ENCODE measurements at regions not wholly inside any gene's neighbourhood (a gene's known extent, or its start where the extent isn't known, plus 50 kb on each side); places are given as distances from the start of the nearest gene placed in this dataset.
"Not testable (repeated sequence)": the region's sequence is repeated elsewhere in the genome, so short reads cannot be mapped to it uniquely, and the experiment has no call there.

DNA sequence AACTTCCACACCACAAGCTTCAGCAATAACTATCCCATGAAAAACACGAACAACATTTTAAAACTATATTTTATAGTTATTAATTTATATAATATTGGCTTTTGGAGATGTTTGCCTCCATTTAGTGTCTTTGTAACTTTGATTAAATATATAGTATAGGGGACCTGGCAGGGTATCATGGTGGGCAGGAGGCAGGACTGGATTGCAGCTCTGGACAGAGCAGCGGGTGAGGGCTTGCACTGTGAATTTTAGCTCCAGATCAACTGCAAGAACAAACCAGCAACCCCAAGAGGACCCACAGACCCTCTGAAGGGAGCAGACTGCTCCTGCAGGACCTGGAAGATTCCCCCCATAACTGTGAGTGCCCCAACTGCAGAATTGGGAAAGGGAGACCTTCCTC, 777.9 kb downstream of the KCNJ2 start:
- in situ Hi-C loops (cut with HindIII; ENCODE audit: low pct_unique_long_range_greater_than_20kb, low sequenced_read_pairs), result no loop called here
- H3K27ac ChIP-seq (ENCODE audit: low read length), result no peak overlapping the region
- ChIA-PET POLR2A (interaction anchor here (0.6 kb wide), 1 partner anchor 507 kb away, joined by 5 read pairs; no protein-coding TSS in a partner anchor), CTCF (no interaction called here)
- BruUV-seq (replicated peaks), result no TSS peak
- intact Hi-C loops (cut with micrococcal nuclease; ENCODE audit: unreplicated experiment), result no loop called here
- no peak for TF ChIP-seq REST (IDR thresholded peaks at IDR 0.05; ENCODE audit: insufficient read depth in 1 of 2, low read depth in 2 of 2, low read length in 1 of 2)
- no peak for TF ChIP-seq TCF7L2 (IDR thresholded peaks at IDR 0.05; ENCODE audit: low read depth, low read length)
- no peak for TF ChIP-seq CTCF (IDR thresholded peaks at IDR 0.05)
- TF ChIP-seq POLR2AphosphoS5 (IDR thresholded peaks at IDR 0.05; ENCODE audit: low read depth, low read length), result no peak
- TF ChIP-seq SIN3A (IDR thresholded peaks at IDR 0.05; ENCODE audit: borderline replicate concordance, insufficient read depth, low read depth, low read length), result no peak
- H3K36me3 ChIP-seq (ENCODE audit: control insufficient read depth, insufficient read depth, low read length), result no peaks in the 10 kb centered on the region
- no peaks in the 10 kb centered on the region for H3K9me3 ChIP-seq (ENCODE audit: control insufficient read depth, insufficient read depth, low read depth, low read length)
- DNase-seq (ENCODE audit: low read depth, low spot score), result no peak
- no peaks in the 10 kb centered on the region for H3K4me1 ChIP-seq (ENCODE audit: control insufficient read depth, insufficient read depth, low read length)
- no peak overlapping the region for H3K4me3 ChIP-seq (ENCODE audit: low read depth in 2 of 2, low read length in 2 of 2)
- H3K27me3 ChIP-seq (ENCODE audit: control insufficient read depth, insufficient read depth, low read length), result no peaks in the 10 kb centered on the region
- ATAC-seq, result no peak

GRCh38 chr17:70947636-70948565, 778.6 kb downstream of the KCNJ2 start:
- ATAC-seq (no peak), DNase-seq (ENCODE audit: low read depth, low spot score) (no peak)
- H3K9me3 ChIP-seq (ENCODE audit: control insufficient read depth, insufficient read depth, low read depth, low read length), result no peaks in the 10 kb centered on the region
- intact Hi-C loops (cut with micrococcal nuclease; ENCODE audit: unreplicated experiment), result no loop called here
- no peak for TF ChIP-seq TCF7L2 (IDR thresholded peaks at IDR 0.05; ENCODE audit: low read depth, low read length)
- no peak for TF ChIP-seq POLR2AphosphoS5 (IDR thresholded peaks at IDR 0.05; ENCODE audit: low read depth, low read length)
- no peak for TF ChIP-seq SIN3A (IDR thresholded peaks at IDR 0.05; ENCODE audit: borderline replicate concordance, insufficient read depth, low read depth, low read length)
- no peak for TF ChIP-seq CTCF (IDR thresholded peaks at IDR 0.05)
- in situ Hi-C loops (cut with HindIII; ENCODE audit: low pct_unique_long_range_greater_than_20kb, low sequenced_read_pairs), result no loop called here
- H3K27me3 ChIP-seq (ENCODE audit: control insufficient read depth, insufficient read depth, low read length), result no peaks in the 10 kb centered on the region
- no peaks in the 10 kb centered on the region for H3K4me1 ChIP-seq (ENCODE audit: control insufficient read depth, insufficient read depth, low read length)
- POLR2A ChIA-PET, result interaction anchor here (0.6 kb wide), 1 partner anchor 506 kb away, joined by 5 read pairs; no protein-coding TSS in a partner anchor
- H3K4me3 ChIP-seq (ENCODE audit: low read depth in 2 of 2, low read length in 2 of 2), result no peak overlapping the region
- CTCF ChIA-PET, result no interaction called here
- H3K36me3 ChIP-seq (ENCODE audit: control insufficient read depth, insufficient read depth, low read length), result no peaks in the 10 kb centered on the region
- BruUV-seq (replicated peaks), result no TSS peak
- no peak overlapping the region for H3K27ac ChIP-seq (ENCODE audit: low read length)

DNA sequence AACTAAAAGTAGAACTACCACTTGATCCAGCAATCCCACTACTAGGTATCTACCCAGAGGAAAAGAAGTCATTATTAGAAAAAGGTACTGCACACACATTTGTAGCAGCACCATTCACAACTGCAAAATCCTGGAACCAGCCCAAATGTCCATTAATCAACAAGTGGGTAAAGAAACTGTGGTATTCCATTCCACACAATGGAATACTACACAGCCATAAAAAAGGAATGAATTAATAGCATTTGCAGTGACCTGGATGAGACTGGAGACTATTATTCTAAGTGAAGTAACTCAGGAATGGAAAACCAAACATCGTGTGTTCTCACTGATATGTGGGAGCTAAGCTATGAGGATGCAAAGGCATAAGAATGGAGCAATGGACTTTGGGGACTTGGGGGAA, 783.8 kb downstream of the KCNJ2 start:
- BruUV-seq (replicated peaks); H3K9me3 ChIP-seq (ENCODE audit: control insufficient read depth, insufficient read depth, low read depth, low read length); H3K27me3 ChIP-seq (ENCODE audit: control insufficient read depth, insufficient read depth, low read length); H3K4me3 ChIP-seq (ENCODE audit: low read depth in 2 of 2, low read length in 2 of 2); ATAC-seq; H3K4me1 ChIP-seq (ENCODE audit: control insufficient read depth, insufficient read depth, low read length); H3K36me3 ChIP-seq (ENCODE audit: control insufficient read depth, insufficient read depth, low read length); H3K27ac ChIP-seq (ENCODE audit: low read length); in situ Hi-C loops (cut with HindIII; ENCODE audit: low pct_unique_long_range_greater_than_20kb, low sequenced_read_pairs); intact Hi-C loops (cut with micrococcal nuclease; ENCODE audit: unreplicated experiment); POLR2A ChIA-PET; CTCF ChIA-PET; DNase-seq (ENCODE audit: low read depth, low spot score): not testable (repeated sequence)

Measured in Panc1 (cell line).